Dedifferentiated amniotic fluid mesenchymal stem cell (primary cell): ENCODE measurements at regions not wholly inside any gene's neighbourhood (a gene's known extent, or its start where the extent isn't known, plus 50 kb on each side); places are given as distances from the start of the nearest gene placed in this dataset.

ENCODE experiments used
- DNase-seq: peaks from one replicate; pipeline ENCODE4 v3.0.0-alpha.2; 2016; ENCODE audit errors: extremely low spot score

DNA sequence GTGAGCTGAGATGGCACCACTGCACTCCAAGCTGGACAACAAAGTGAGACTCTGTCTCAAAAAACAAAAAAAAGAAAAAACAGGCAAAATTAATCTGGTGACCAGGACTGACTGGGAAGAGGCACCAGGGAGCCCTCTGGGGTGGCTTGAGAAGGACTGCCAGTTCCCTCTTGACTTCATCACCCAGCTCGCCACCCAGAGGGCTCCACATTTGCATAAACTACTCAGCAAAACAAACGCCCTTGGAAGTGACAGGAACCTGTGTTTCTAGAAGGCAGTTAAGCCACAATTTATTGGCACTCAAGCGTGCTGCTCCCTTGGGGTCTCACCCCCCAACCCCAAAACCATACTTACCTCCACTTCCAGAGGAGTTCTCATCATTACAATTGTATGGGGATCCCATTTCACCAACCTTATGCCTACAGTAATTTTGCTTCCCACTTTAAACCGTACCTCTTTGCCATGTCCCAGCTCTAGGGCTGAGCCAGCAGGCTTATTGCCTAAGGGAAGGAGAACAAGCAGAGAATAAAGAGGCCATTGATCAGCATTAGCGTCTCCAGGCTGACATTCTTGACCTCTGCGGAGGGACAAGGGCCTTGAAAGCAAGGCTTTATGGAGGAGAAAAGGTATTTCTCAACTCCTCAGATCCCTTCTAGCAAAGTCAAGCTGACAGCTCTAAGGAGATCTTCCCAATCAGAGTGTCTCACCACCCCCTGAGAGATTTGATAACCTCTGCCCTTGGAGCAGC lies 357.4 kb downstream of the SHQ1 start:
- DNase-seq: no peak

DNA sequence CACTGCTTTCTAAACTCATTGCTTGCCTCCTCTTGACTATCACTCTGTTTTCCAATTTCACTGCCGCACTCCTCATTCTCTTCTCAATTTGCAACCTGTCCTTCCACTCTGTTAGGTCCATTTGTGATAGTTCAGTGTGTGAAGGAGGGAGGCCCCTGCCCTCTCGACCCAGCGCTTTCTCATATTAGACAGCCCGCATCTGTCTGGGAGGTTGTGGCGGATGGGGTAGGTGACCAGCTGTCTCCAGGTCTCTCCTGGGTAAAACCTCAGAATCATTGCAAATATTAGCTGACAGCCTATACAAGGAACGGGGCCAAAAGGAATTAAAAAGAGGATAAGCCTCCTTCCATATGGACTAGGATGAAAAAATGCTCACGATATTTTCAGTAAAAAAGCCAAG lies 358.3 kb downstream of the SHQ1 start:
- no peak for DNase-seq

DNA sequence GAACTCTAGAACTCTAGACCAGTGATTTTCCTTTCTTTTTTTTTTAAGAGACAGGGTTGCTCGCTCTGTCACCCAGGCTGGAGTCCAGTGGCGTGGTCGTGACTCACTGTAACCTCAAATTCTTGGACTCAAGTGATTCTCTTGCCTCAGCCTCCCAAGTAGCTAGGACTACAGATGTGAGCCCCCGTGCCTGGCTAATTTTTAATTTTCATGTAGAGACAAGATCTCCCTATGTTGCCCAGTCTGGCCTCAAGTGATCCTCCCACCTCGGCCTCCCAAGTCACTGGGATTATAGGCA lies 359.6 kb downstream of the SHQ1 start:
- DNase-seq: no peak

DNA sequence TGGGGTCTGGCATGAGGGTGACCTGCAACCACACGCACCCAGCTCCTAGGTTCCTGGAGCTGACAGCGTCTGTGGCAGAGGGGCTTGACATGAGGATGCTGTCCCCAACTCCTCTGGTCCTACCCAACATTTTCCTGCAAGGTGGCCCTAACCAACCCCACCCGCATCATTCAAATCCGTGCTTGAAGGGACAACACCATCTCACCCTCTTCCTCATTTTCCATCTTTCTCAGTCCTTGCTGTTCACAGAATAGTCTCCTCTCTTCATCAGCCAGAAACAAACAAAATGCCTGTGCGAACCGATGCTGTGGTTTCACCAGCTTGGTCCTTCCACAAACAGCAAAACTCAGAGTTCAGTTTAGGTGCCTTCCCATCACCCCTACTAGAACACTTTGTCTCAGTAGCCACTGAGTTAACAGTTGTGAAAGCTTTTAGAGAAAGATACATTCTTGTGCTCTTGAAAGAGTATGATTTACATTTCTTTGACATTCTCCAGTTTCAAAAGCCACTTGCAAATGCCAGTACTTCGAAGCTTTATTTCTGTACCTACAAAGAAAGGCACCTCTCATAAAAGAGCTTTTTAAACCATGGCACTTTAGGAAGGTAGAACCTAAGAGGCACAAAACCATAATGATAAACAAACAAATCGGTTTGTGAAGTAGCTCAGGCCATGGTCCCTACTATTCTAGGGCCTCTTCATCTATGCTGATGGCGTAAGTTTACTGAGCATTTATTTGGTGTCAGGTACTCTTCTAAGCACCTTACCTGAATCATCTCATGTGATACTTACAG lies 360.1 kb downstream of the SHQ1 start:
- no peak for DNase-seq

DNA sequence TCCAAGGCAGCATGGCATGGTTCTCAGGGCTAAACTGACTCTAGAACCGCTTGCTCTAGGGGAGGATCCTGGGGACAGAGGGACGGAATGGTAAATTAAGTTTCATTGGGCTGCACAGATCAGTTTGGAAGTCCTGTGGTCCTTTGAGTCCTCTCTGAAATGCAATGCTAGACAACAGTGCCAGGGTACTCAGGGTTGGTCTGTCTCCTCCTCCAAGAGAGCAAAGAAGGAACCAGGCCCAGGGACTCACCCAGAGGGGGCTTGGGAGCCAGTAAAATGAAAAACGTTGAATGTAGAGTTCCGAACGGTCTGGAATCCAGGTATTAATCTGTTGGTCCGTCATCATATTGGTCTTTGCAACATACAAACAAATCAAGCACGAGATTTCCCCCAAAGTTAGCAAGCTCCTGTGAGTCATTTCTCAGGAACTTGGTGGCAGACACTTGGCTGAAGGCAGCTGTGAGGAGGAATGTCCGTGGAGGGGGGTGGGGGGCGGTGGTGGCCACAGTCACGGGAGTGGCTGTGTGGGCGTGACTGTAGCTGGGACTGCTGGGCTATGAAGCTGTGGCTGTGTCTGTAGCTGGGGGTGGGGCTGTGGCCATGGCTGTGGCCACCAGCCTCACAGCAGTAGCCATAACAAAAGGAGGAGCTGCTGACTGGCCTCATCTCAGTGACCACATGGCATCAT lies 361.0 kb downstream of the SHQ1 start:
- DNase-seq: peak; percentile 84

DNA sequence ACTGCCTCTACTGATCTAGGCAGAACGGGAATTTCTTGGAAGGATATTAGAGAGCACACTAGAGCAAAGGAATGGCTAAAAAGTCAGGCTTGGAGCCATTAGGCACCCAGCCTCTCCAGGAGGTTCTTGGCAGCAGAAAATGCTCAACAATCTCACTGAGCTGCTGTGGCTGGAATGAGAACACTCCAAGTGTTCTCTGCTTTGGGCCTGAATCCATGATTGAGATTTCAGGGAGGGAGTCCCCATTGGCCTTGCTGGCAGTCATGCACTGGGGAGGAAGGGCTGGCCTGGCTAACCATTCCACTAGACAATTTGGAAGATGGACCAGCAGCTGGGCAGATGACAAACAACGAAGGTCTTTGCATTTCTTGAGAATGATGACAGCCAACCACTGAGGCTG lies 362.6 kb downstream of the SHQ1 start:
- DNase-seq: no peak

DNA sequence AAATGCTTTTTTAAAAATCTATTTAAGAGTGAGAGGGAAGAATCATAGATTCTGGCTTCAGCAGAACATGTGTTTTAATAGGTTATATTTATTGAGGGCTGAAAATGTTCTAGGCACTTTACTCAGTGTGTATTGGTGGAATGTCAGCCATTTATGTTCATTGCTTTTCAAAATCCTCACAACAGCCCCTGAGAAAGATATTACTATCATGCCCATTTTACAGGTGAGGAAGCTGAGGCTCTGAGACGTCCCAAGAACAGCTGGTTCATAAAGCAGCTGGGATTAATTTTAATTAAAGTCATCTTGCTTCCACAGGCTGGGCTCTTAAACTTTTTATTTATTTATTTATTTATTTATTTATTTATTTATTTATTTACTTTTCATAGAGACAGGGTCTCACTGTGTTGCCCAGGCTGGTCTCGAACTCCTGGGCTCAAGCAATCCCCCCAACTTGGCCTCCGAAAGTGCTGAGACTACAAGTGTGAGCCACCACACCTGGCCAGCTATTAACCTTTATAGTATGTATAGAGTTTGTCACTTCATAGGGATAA lies 364.6 kb downstream of the SHQ1 start:
- DNase-seq: no peak

DNA sequence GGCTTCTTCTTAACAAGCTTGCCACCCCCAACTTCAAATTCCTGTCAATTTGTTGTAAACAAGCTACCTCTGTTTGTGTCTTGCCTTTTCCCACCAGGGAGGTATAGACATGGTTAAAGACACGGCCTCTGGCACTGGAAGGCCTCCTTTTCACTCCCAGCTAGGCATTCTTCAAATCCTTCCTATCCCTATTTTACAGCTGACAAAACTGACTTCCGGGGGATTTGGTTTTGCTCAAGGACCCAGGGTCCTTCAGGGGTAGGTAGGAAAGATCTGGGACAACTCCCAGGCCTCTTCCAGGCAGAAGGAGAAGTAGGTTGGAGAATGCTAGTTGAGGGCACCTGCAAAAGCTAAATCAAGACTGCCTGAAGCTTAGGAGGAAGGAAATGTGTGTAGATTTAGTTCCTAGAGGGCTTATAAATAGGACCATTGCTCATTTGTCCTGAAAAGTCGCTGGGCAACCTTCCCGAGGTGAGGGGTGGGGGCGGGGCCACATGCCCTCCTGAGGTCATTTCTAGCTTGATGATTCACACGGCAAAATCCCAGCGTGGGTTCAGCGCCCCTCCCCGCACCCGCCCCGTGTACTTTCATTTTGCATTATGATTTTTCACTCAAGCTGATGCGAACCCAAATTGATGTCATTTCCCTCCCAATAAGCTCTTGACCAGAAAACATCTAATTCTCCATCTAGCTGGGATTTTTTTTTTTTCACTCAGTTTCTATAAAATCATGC lies 365.5 kb downstream of the SHQ1 start:
- peak; percentile 43 for DNase-seq

DNA sequence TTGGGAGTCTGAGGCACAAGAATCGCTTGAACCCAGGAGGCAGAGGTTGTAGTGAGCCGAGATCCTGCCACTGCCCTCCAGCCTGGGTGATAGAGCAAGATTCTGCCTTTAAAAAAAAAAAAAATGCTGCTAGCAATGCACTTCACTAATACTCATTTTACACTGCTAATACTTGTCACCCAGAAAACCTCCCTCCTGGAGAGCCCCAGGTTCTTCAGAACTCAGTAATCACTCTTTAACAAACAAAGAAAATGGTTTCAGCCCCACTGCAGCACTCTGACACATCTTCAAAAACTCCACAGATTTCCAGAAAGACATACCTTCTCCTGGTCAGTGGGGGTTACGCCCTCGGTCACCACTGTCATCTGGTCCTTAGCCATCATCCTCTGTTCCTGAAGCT lies 366.7 kb downstream of the SHQ1 start:
- DNase-seq: no peak

DNA sequence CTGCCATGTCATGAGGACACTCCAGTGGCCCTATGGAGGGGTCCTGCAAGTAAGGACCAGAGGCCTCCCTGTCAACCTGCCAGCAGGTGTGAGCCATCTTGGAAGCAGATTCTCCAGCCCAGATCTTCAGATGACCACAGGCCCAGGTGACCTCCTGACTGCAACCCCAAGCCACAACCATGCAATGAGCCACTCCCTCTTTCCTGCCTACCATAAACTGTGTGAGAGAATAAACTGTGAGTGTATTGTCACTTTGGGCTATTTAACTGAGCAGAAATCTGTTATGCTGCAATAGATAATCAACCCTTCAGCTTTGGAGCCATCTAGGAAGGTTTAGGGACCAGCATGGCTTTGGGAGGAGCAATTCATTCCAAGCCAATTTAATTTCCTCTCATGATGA lies 367.9 kb downstream of the SHQ1 start:
- no peak for DNase-seq

DNA sequence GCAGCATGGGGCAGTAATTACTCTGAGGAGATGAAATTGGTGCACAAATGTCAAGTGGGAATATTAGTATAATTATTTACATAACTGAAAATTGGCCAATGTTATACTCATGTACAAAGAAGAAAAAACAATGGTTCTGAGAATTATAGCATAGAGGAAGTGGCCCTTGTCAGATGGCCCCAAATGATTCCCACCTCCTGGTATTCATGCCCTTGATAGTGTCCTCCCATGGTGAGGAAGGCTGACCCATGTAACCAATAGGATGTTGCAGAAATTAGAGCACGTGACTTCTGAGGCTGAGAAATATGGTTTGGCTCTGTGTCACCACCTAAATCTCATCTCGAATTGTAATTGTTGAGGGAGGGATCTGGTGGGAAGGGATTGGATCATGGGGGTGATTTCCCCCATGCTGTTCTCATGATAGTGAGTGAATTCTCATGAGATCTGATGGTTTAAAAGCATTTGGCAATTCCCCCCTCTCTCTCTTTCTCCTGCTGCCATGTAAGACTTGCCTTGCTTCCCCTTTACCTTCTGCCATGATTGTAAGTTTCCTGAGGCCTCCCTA lies 368.5 kb downstream of the SHQ1 start:
- DNase-seq: no peak

DNA sequence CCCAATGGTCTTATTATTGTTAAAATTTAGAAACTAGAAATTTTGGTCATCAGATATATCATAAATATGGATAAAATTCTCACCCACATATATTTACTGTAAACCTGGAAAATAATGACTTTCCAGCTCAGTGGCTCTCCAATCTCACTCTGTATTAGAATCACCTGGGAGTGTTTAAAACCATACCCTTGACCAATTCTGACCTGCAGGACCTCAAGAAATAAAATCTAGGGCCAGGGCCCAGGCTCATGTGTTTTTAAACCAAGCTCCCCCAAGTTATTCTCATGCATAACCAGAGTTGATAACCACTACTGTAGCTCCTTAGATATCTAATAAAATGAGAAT lies 372.1 kb downstream of the SHQ1 start:
- no peak for DNase-seq

DNA sequence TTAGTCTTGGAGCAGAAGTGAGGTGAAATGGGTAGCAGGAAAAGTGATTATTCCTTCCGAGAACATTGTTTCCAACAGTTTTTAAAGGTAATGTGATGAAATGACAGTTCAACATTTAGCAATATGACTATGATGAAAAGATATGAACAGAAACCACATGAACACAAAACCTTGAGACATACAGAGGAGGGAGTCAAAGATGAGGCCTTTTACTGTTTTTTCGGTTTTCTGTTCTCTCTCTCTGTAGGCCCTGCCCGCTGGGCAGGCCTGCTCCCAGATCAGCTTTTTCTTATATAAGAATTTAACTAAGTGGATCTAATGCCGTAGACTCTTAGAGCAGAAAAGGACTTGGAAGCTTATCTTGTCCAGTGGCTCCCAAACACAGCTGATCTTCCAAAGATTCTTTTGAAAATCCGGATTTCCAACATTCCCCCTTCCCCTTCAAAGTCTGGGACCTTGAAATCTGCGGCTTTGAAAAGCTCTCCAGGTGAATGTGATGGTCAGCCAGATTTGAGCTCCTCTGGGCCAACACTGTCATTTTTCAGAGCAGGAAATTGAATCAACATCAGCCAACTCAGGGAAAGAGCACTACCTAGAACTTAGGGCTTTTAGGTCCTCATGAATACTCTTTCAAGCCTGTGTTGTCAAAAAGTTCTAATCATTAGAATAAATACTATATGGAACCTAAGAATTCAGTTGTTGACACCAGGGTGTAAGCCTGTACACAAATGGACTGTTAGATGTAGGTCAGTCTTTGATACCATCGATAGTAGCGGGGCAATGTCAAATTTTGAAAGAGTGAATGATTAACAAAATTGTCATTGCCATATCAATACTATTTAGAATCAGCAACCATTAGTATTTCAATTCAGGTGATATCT lies 372.7 kb downstream of the SHQ1 start:
- DNase-seq: no peak

DNA sequence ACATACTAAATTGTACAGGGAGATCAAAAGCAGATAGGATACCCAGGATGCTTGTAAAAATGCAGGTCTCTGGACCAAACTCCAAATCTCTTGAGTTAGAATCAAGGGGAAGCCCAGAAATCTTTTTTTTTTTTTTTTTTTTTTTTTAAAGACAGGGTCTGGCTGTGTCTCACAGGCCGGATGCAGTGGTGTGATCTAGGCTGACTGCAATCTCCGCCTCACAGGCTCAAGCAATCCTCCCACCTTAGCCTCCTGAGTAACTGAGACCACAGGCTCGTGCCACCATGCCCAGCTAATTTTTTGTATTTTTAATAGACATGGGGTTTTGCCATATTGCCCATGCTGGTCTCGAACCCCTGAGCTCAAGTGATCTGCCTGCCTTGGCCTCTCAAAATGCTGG lies 373.5 kb downstream of the SHQ1 start:
- DNase-seq: no peak

DNA sequence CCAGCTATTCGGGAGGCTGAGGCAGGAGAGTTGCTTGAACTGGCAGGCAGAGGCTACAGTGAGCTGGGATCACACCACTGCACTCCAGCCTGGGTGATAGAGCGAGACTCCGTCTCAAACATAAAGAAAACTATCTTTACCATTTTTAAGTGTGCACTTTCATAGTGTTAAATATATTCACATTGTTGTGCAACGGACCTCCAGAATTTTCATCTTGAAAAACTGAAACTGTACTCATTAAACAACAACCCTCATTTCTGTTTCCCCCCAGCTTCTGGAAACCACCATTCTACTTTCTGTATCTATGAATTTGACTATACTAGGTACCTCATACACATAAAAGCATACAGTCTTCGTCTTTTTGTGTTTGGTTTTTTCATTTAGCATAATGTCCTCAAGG lies 375.1 kb downstream of the SHQ1 start:
- no peak for DNase-seq

DNA sequence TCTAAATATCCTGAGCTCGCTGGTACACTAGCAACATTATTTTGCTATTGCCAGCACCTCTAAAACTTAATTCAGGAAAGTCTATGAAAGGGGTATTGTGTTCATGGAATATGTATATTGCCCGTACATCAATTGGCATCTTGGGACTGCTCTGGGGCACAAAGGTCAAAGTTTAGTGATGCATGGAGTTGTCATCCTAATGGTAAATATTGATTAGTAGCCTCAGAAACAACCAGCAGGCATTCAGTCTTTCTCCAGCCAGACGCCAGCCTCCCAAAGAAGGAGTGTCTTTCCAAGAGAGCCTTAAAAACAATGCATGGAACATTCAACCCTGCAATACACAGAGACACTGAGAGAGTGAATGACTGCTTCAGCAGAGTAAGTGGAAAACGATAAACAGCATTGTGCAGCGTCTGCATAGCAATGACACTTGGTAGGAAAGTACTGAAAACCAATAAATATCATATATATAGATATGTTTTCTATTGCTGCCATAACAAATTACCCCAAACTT lies 377.3 kb downstream of the SHQ1 start:
- no peak for DNase-seq

DNA sequence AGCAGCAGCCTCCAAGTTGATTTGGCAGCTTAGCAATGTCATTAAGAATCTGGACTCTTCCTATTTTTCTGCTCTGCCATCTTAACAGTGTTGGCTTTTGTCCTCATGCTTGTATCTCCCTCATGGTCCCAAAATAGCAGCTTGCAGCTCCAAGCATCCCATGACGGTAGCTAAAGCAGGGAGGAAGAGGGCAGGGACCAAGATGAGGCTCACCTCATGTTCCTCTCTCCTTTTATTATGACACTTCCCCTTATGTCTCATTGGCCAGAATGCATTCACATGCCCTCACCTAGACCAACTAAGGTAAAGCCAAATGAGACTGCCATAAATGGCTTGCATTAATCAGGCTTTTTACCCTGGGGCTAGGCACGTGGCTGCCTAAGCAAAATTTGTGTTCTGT lies 382.4 kb downstream of the SHQ1 start:
- DNase-seq: no peak

DNA sequence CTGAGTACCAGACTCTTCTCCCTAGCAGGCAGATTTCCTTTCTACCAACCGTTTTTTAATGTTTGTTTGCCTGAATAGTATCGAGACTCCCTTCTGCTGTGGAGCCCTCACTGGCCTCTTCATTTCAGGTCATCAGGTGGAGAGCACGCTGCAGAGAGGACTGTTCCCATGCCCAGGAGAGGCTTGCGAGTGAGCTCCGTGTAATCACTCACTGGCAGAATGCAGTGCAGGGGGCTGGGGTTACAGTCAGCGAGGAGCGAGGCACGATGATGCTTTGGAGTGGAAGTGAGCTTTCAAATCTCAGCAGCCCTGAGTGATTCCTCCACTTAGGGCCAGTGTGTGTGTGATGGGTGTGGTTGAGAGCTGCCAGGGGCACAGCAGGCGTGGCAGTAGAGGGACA lies 385.2 kb downstream of the SHQ1 start:
- DNase-seq: no peak

DNA sequence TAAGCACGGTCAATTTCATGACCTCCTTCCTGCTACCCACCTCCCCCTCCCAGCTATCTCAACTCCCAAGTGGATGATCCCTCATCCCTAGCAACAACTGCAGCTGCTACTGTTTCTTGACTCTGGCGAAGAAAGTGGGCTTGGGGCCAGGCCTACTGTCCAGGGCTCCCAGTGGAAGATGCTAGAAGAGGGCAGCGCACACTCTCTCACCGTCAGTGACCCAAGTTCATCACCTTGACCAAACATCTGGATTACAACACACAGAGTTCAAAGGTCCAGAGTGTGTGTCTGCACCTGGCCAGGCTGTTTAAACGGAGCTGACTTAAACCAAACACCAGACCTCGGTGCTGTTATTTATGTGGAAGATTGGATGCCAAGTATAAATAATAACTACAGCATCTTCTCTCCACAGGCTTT lies 385.6 kb downstream of the SHQ1 start:
- no peak for DNase-seq

DNA sequence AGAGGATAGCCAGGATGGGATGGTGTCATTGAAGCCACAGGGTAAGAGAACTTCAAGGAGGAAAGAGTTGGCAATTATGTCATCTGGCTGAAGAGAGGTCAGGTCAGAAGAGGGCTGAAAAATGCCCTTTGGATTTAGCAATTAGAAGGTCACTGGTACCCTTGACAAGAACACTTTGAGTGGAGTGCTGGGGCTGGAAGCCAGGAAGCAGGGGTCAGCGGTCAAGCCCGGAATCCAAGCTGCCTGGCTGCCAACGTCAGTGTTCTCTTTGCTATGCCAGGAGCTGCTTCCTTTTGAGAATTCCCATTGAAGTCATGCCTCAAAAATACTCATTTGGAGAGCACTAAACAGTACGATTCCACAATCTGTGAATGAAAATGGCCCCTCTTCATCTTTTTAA lies 386.5 kb downstream of the SHQ1 start:
- no peak for DNase-seq
